ENCODE measurements at regions not wholly inside any gene's neighbourhood (a gene's known extent, or its start where the extent isn't known, plus 50 kb on each side); places are given as distances from the start of the nearest gene placed in this dataset.

- no peak for DNase-seq (ENCODE audit: low spot score)
- in situ Hi-C loops (cut with MboI; ENCODE audit: low sequenced_read_pairs, unreplicated experiment) = no loop called here
- TF ChIP-seq CTCF (IDR thresholded peaks at IDR 0.05; ENCODE audit: borderline replicate concordance, control extremely low read depth, extremely low read depth, insufficient read depth, missing control alignments) = no peak
These were observed 810.4 kb upstream of the KIF2B start for GRCh38 chr17:53012364-53012763.

GRCh38 chr17:53006006-53006405 lies 816.7 kb upstream of the KIF2B start:
- no peak for TF ChIP-seq CTCF (IDR thresholded peaks at IDR 0.05; ENCODE audit: borderline replicate concordance, control extremely low read depth, extremely low read depth, insufficient read depth, missing control alignments)
- no peak for DNase-seq (ENCODE audit: low spot score)
- in situ Hi-C loops (cut with MboI; ENCODE audit: low sequenced_read_pairs, unreplicated experiment) = no loop called here

GRCh38 chr17:53004902-53005301 lies 817.8 kb upstream of the KIF2B start:
- in situ Hi-C loops (cut with MboI; ENCODE audit: low sequenced_read_pairs, unreplicated experiment) = no loop called here
- no peak for DNase-seq (ENCODE audit: low spot score)
- TF ChIP-seq CTCF (IDR thresholded peaks at IDR 0.05; ENCODE audit: borderline replicate concordance, control extremely low read depth, extremely low read depth, insufficient read depth, missing control alignments) = no peak

GRCh38 chr17:52995881-52996280 lies 826.8 kb upstream of the KIF2B start:
- no peak for DNase-seq (ENCODE audit: low spot score)
- in situ Hi-C loops (cut with MboI; ENCODE audit: low sequenced_read_pairs, unreplicated experiment) = no loop called here
- no peak for TF ChIP-seq CTCF (IDR thresholded peaks at IDR 0.05; ENCODE audit: borderline replicate concordance, control extremely low read depth, extremely low read depth, insufficient read depth, missing control alignments)

GRCh38 chr17:52995147-52995546 lies 827.6 kb upstream of the KIF2B start:
- no peak for DNase-seq (ENCODE audit: low spot score)
- no peak for TF ChIP-seq CTCF (IDR thresholded peaks at IDR 0.05; ENCODE audit: borderline replicate concordance, control extremely low read depth, extremely low read depth, insufficient read depth, missing control alignments)
- in situ Hi-C loops (cut with MboI; ENCODE audit: low sequenced_read_pairs, unreplicated experiment) = no loop called here

GRCh38 chr17:52986056-52986662 lies 827.6 kb upstream of the CA10 start:
- in situ Hi-C loops (cut with MboI; ENCODE audit: low sequenced_read_pairs, unreplicated experiment) = no loop called here
- DNase-seq (ENCODE audit: low spot score) = no peak
- no peak for TF ChIP-seq CTCF (IDR thresholded peaks at IDR 0.05; ENCODE audit: borderline replicate concordance, control extremely low read depth, extremely low read depth, insufficient read depth, missing control alignments)
